DND-41 (cell line): ENCODE measurements at regions not wholly inside any gene's neighbourhood (a gene's known extent, or its start where the extent isn't known, plus 50 kb on each side); places are given as distances from the start of the nearest gene placed in this dataset.

ENCODE experiments used
- EZH2 ChIP-seq: IDR thresholded peaks from 3 replicates; pipeline ENCODE4 v1.6.1; 2012; ENCODE audit warnings: borderline replicate concordance, low read depth, mild to moderate bottlenecking, moderate library complexity, low read length, inconsistent platforms; ENCODE audit not compliant: severe bottlenecking
- TF ChIP-seq, protein P1 (sequence below): IDR thresholded peaks from 2 replicates; pipeline ENCODE4 v1.5.1; 2012; ENCODE audit warnings: borderline replicate concordance, low read length, moderate library complexity, mild to moderate bottlenecking; ENCODE audit not compliant: poor library complexity, severe bottlenecking; ENCODE audit errors: extremely low read depth

DNA sequence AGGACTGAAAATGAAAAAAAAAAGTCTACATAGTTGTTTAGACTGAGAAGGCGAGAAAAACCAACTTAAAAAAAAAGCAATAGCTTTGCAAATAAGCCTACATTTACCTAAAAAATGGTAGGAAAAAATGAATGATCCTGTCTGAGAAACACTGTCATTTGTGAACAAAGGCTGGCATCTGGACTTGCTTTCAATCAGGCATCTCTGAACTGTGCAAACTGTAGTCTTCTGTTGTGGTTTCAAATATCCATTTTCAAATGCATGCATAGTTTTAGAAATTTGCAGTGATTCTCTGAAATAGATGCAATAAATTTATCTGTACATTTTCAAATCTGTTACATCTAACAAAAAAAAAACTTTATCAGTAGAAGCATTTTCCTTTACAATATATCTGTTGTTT, 106.1 kb upstream of the LUZP2 start:
- TF ChIP-seq, protein P1, sequence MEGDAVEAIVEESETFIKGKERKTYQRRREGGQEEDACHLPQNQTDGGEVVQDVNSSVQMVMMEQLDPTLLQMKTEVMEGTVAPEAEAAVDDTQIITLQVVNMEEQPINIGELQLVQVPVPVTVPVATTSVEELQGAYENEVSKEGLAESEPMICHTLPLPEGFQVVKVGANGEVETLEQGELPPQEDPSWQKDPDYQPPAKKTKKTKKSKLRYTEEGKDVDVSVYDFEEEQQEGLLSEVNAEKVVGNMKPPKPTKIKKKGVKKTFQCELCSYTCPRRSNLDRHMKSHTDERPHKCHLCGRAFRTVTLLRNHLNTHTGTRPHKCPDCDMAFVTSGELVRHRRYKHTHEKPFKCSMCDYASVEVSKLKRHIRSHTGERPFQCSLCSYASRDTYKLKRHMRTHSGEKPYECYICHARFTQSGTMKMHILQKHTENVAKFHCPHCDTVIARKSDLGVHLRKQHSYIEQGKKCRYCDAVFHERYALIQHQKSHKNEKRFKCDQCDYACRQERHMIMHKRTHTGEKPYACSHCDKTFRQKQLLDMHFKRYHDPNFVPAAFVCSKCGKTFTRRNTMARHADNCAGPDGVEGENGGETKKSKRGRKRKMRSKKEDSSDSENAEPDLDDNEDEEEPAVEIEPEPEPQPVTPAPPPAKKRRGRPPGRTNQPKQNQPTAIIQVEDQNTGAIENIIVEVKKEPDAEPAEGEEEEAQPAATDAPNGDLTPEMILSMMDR: no peak
- no peak for TF ChIP-seq EZH2
